ENCODE measurements at regions not wholly inside any gene's neighbourhood (a gene's known extent, or its start where the extent isn't known, plus 50 kb on each side); places are given as distances from the start of the nearest gene placed in this dataset.

- Histone ChIP-seq H3K4me2 (ENCODE audit: low read depth, low read length, poor library complexity, severe bottlenecking) (no peak overlapping the region), H3K4me3 (ENCODE audit: low read length, poor library complexity, severe bottlenecking) (no peak overlapping the region), H3K9me2 (replicated peaks; ENCODE audit: low read depth, low read length) (no peaks in the 10 kb centered on the region), H3F3A (ENCODE audit: low read depth) (no peaks in the 10 kb centered on the region), H3K9ac (ENCODE audit: low read depth, low read length, poor library complexity, severe bottlenecking) (no peak overlapping the region), H3K79me2 (ENCODE audit: insufficient read depth, low read length) (no peaks in the 10 kb centered on the region), H4K20me1 (ENCODE audit: insufficient read depth, low read length, poor library complexity, severe bottlenecking) (no peaks in the 10 kb centered on the region), H3K36me3 (ENCODE audit: insufficient read depth, low read length) (no peaks in the 10 kb centered on the region), H3K4me1 (ENCODE audit: insufficient read depth, low read length, poor library complexity, severe bottlenecking) (peaks cover 21% of the 10 kb centered on the region), H2AFZ (ENCODE audit: low read length) (no peak overlapping the region), H3K9me3 (ENCODE audit: insufficient read depth, low read depth, low read length) (no peaks in the 10 kb centered on the region), H3K27me3 (ENCODE audit: insufficient read depth, low read length, poor library complexity, severe bottlenecking) (no peaks in the 10 kb centered on the region)
- TF ChIP-seq EZH2phosphoT487 (IDR thresholded peaks at IDR 0.05; ENCODE audit: borderline replicate concordance) (no peak), CTCF (conservative IDR thresholded peaks at IDR 0.05; ENCODE audit: low read length) (no peak)
These were observed 156.0 kb downstream of the OLFM1 start for GRCh38 chr9:135243201-135244190.

- no peak overlapping the region for H2AFZ ChIP-seq (ENCODE audit: low read length)
- H3K9ac ChIP-seq (ENCODE audit: low read depth, low read length, poor library complexity, severe bottlenecking): no peak overlapping the region
- no peaks in the 10 kb centered on the region for H3K79me2 ChIP-seq (ENCODE audit: insufficient read depth, low read length)
- no peaks in the 10 kb centered on the region for H3K9me2 ChIP-seq (replicated peaks; ENCODE audit: low read depth, low read length)
- no peaks in the 10 kb centered on the region for H4K20me1 ChIP-seq (ENCODE audit: insufficient read depth, low read length, poor library complexity, severe bottlenecking)
- no peak overlapping the region for H3K4me3 ChIP-seq (ENCODE audit: low read length, poor library complexity, severe bottlenecking)
- H3F3A ChIP-seq (ENCODE audit: low read depth): no peaks in the 10 kb centered on the region
- no peaks in the 10 kb centered on the region for H3K36me3 ChIP-seq (ENCODE audit: insufficient read depth, low read length)
- H3K27me3 ChIP-seq (ENCODE audit: insufficient read depth, low read length, poor library complexity, severe bottlenecking): no peaks in the 10 kb centered on the region
- no peaks in the 10 kb centered on the region for H3K9me3 ChIP-seq (ENCODE audit: insufficient read depth, low read depth, low read length)
- TF ChIP-seq CTCF (conservative IDR thresholded peaks at IDR 0.05; ENCODE audit: low read length): no peak
- peaks cover 21% of the 10 kb centered on the region for H3K4me1 ChIP-seq (ENCODE audit: insufficient read depth, low read length, poor library complexity, severe bottlenecking)
- H3K4me2 ChIP-seq (ENCODE audit: low read depth, low read length, poor library complexity, severe bottlenecking): no peak overlapping the region
These were observed 157.1 kb downstream of the OLFM1 start for GRCh38 chr9:135244271-135245221.

- no peaks in the 10 kb centered on the region for H3K9me2 ChIP-seq (replicated peaks; ENCODE audit: low read depth, low read length)
- no peaks in the 10 kb centered on the region for H3F3A ChIP-seq (ENCODE audit: low read depth)
- no peaks in the 10 kb centered on the region for H3K36me3 ChIP-seq (ENCODE audit: insufficient read depth, low read length)
- no peak overlapping the region for H3K4me3 ChIP-seq (ENCODE audit: low read length, poor library complexity, severe bottlenecking)
- H3K4me2 ChIP-seq (ENCODE audit: low read depth, low read length, poor library complexity, severe bottlenecking): no peak overlapping the region
- no peak overlapping the region for H3K9ac ChIP-seq (ENCODE audit: low read depth, low read length, poor library complexity, severe bottlenecking)
- H3K27me3 ChIP-seq (ENCODE audit: insufficient read depth, low read length, poor library complexity, severe bottlenecking): no peaks in the 10 kb centered on the region
- no peaks in the 10 kb centered on the region for H4K20me1 ChIP-seq (ENCODE audit: insufficient read depth, low read length, poor library complexity, severe bottlenecking)
- H3K4me1 ChIP-seq (ENCODE audit: insufficient read depth, low read length, poor library complexity, severe bottlenecking): peaks cover 10% of the 10 kb centered on the region
- TF ChIP-seq EZH2phosphoT487 (IDR thresholded peaks at IDR 0.05; ENCODE audit: borderline replicate concordance): no peak
- no peak for TF ChIP-seq CTCF (conservative IDR thresholded peaks at IDR 0.05; ENCODE audit: low read length)
- H3K9me3 ChIP-seq (ENCODE audit: insufficient read depth, low read depth, low read length): no peaks in the 10 kb centered on the region
- no peaks in the 10 kb centered on the region for H3K79me2 ChIP-seq (ENCODE audit: insufficient read depth, low read length)
- no peak overlapping the region for H2AFZ ChIP-seq (ENCODE audit: low read length)
These were observed 158.2 kb downstream of the OLFM1 start for GRCh38 chr9:135245482-135246247.

Data from Loucy (cell line).